Neutrophil (primary cell): ENCODE measurements at regions not wholly inside any gene's neighbourhood (a gene's known extent, or its start where the extent isn't known, plus 50 kb on each side); places are given as distances from the start of the nearest gene placed in this dataset.

Experiments
- H3K27ac ChIP-seq: fragments of 200-600 bp; sonication (generic); 2 replicates; pipeline ENCODE4 v1.5.1; 2016; ENCODE audit warnings: mild to moderate bottlenecking, moderate library complexity
- H3K27me3 ChIP-seq: fragments of 200-600 bp; sonication (generic); 2 replicates; pipeline ENCODE4 v1.6.0; 2016; ENCODE audit warnings: mild to moderate bottlenecking
- H3K36me3 ChIP-seq: fragments of 200-600 bp; sonication (generic); 2 replicates; pipeline ENCODE4 v1.5.1; 2017
- H3K4me1 ChIP-seq, 2 experiments: fragments of 200-600 bp in 1 of 2; sonication (generic) in 1 of 2; 1 replicate in 1 of 2; 2 replicates in 1 of 2; pipeline versions ENCODE4 v1.5.1 to v1.6.1; 2013 to 2016; ENCODE audit warnings: low read depth in 1 of 2, low read length in 1 of 2, mild to moderate bottlenecking in 1 of 2, moderate library complexity in 1 of 2; ENCODE audit not compliant: control insufficient read depth in 1 of 2, insufficient read depth in 1 of 2
- H3K4me3 ChIP-seq, 2 experiments: fragments of 200-600 bp in 1 of 2; sonication (generic) in 1 of 2; 1 replicate in 1 of 2; 2 replicates in 1 of 2; pipeline ENCODE4 v1.5.1; 2013 to 2016; ENCODE audit warnings: low read depth in 1 of 2, low read length in 1 of 2, mild to moderate bottlenecking in 1 of 2, moderate library complexity in 1 of 2
- H3K9me3 ChIP-seq: fragments of 200-600 bp; sonication (generic); 2 replicates; pipeline ENCODE4 v1.5.1; 2016
- CTCF ChIP-seq: fragments of 200-600 bp; sonication (generic); IDR thresholded peaks from 2 replicates; pipeline ENCODE4 v1.5.1; 2016; ENCODE audit warnings: antibody characterized with exemption

DNA sequence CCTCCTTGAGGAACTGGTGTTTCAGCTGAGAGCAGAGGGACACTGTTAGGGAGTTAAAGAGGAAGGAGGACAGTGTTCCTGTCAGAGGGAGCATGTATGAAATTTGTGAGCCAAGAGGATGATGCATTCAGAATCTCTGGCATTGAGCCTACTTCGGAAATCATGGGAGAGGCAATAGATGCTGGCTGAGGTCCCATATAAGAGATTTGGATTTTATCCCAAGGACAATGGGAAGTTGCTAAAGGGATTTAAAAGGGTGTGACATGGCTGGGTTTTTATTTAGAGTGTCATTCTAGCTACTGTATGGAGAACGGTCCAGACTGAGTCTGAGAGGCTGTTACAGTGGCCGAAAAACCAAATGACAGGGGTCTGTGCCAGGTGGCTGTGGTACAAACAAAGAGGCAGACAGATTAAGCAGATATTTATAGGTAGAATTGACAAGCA, 403.2 kb upstream of the B3GALT2 start:
- no peak overlapping the region for H3K27ac ChIP-seq
- no peak overlapping the region for H3K4me3 ChIP-seq
- TF ChIP-seq CTCF, result no peak
- no peaks in the 10 kb centered on the region for H3K27me3 ChIP-seq
- no peaks in the 10 kb centered on the region for H3K9me3 ChIP-seq
- H3K36me3 ChIP-seq, result no peaks in the 10 kb centered on the region
- H3K4me1 ChIP-seq, result peaks cover 28 to 29% of the 10 kb centered on the region in 2 experiments

DNA sequence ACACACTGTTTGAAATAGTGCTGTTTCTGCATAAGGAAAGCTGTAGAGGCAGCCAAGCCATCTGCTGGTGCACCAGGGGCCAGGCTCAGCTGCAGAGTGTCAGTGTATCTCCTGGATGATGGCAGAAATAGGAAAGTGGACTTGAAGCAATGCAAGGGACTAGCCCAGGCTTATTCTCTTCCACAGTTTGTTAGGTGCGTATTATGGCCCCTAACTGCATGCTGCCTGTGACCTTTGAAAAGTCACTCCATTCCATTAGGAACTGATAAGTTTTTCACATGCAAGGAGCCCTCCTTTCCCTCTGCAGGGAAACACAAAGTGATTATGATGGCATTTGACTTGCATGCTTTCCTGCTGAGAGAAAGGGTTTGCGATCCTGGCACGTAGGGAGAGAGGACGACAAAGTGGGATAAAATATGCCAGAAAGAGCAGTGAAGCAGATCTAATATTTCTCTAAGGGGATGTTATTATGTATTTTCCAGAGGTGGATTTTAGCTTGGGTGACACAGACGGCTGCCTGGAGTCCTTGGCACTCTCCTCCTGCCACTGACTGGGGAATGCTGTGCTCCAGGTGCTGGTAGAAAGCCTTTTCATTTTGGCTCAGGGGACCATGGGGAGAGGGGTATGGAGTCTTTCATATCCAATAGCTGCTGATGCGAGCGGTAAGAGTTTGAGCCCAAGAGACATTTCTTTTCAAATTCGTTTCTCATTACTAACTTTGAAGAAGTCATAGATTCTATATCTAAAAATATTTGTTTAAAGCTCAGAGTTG, 402.1 kb upstream of the B3GALT2 start:
- Histone ChIP-seq H3K9me3 (no peaks in the 10 kb centered on the region), H3K27me3 (no peaks in the 10 kb centered on the region), H3K4me3 (no peak overlapping the region), H3K27ac (no peak overlapping the region), H3K4me1 (peaks cover 16 to 18% of the 10 kb centered on the region in 2 experiments), H3K36me3 (no peaks in the 10 kb centered on the region)
- TF ChIP-seq CTCF, result no peak

DNA sequence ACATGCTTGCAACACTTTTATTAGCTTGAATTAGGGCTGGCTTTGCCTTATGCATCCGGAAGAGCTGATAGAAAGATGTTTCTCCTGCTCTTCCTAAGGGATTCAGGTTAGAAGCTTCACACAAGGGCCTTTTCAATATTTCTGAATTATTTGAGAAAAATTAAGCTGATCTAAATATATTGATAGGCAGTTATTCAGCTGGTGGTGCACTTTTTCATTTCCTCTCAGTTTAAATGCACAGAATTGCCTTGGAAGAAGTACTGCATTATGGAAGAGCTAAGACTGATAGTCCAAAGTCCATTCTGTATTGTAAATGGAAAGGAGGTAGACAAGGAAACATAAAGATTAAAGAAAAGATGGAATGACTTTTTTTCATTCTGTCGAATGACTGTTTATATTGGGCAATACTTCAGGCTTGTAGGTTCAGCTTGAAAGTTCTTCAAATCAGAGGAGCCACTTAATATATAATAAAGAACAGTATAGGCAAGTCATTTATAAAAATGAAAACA, 398.4 kb upstream of the B3GALT2 start:
- H3K4me3 ChIP-seq, result no peak overlapping the region
- H3K9me3 ChIP-seq, result no peaks in the 10 kb centered on the region
- no peak for TF ChIP-seq CTCF
- no peaks in the 10 kb centered on the region for H3K4me1 ChIP-seq
- no peaks in the 10 kb centered on the region for H3K36me3 ChIP-seq
- no peak overlapping the region for H3K27ac ChIP-seq
- no peaks in the 10 kb centered on the region for H3K27me3 ChIP-seq

GRCh38 chr1:193581341-193581740, 394.9 kb upstream of the B3GALT2 start:
- no peak for TF ChIP-seq CTCF
- Histone ChIP-seq H3K9me3 (no peaks in the 10 kb centered on the region), H3K4me1 (no peaks in the 10 kb centered on the region), H3K36me3 (no peaks in the 10 kb centered on the region), H3K27ac (no peak overlapping the region), H3K4me3 (no peak overlapping the region), H3K27me3 (no peaks in the 10 kb centered on the region)

GRCh38 chr1:193580419-193580818, 394.0 kb upstream of the B3GALT2 start:
- H3K9me3 ChIP-seq, result no peaks in the 10 kb centered on the region
- no peaks in the 10 kb centered on the region for H3K27me3 ChIP-seq
- H3K4me1 ChIP-seq, result no peaks in the 10 kb centered on the region
- H3K27ac ChIP-seq, result no peak overlapping the region
- no peaks in the 10 kb centered on the region for H3K36me3 ChIP-seq
- H3K4me3 ChIP-seq, result no peak overlapping the region
- no peak for TF ChIP-seq CTCF
